PC-3 (cell line): ENCODE measurements at regions not wholly inside any gene's neighbourhood (a gene's known extent, or its start where the extent isn't known, plus 50 kb on each side); places are given as distances from the start of the nearest gene placed in this dataset.

Experiments used
- ATAC-seq: fragments of 200-7000 bp; cut with Tn5 transposase; 2 replicates; pipeline ENCODE4 v1.9.1; 2020; ENCODE audit warnings: mild to moderate bottlenecking, moderate library complexity
- BruUV-seq: library from RNA; stranded (reverse); fragments of 400-500 nt; replicated peaks from 2 replicates; lab custom pipeline; 2021; lab: Mats Ljungman, UMichigan
- CTCF ChIA-PET: fragments of 300-600 bp; sonication (Branson Sonifier 250); formaldehyde crosslinking; loops from one replicate; lab custom pipeline; 2022; ENCODE audit warnings: antibody characterized with exemption; lab: Charles Lee
- POLR2A ChIA-PET: fragments of 300-600 bp; sonication (Branson Sonifier 250); formaldehyde crosslinking; loops from one replicate; lab custom pipeline; 2022; ENCODE audit warnings: antibody characterized with exemption; ENCODE audit not compliant: unreplicated experiment; lab: Charles Lee
- DNase-seq: peaks from one replicate; pipeline ENCODE4 v3.0.0-alpha.2; 2015
- H2AFZ ChIP-seq: fragments of 300-600 bp; sonication (generic); 2 replicates; pipeline ENCODE4 v1.6.0; 2016; ENCODE audit warnings: antibody characterized with exemption, low read length
- H3F3A ChIP-seq: fragments of 300-600 bp; sonication (generic); one replicate; pipeline ENCODE4 v1.6.0; 2017; ENCODE audit warnings: antibody characterized with exemption, low read length, control low read depth, mild to moderate bottlenecking; ENCODE audit not compliant: unreplicated experiment
- H3K27ac ChIP-seq: fragments of 300-600 bp; sonication (generic); 2 replicates; pipeline ENCODE4 v1.5.1; 2016; ENCODE audit warnings: mild to moderate bottlenecking, low read length
- H3K27me3 ChIP-seq: fragments of 300-600 bp; sonication (generic); 2 replicates; pipeline ENCODE4 v1.6.1; 2016; ENCODE audit warnings: low read length, mixed read lengths
- H3K36me3 ChIP-seq: fragments of 300-600 bp; sonication (generic); 2 replicates; pipeline ENCODE4 v1.6.1; 2016; ENCODE audit warnings: low read depth, mixed run types, low read length, mixed read lengths
- H3K4me1 ChIP-seq: fragments of 300-600 bp; sonication (generic); 2 replicates; pipeline ENCODE4 v1.5.1; 2016; ENCODE audit warnings: low read length; ENCODE audit not compliant: insufficient read depth
- H3K4me2 ChIP-seq: fragments of 300-600 bp; sonication (generic); 2 replicates; pipeline ENCODE4 v1.6.0; 2016; ENCODE audit warnings: low read length
- H3K4me3 ChIP-seq: fragments of 300-600 bp; sonication (generic); 2 replicates; pipeline ENCODE4 v1.5.1; 2016; ENCODE audit warnings: mild to moderate bottlenecking, low read length, mixed read lengths
- H3K79me2 ChIP-seq: fragments of 300-600 bp; sonication (generic); 2 replicates; pipeline ENCODE4 v1.6.1; 2017; ENCODE audit warnings: low read length, mixed read lengths
- H3K9ac ChIP-seq: fragments of 300-600 bp; sonication (generic); 2 replicates; pipeline ENCODE4 v1.6.0; 2016; ENCODE audit warnings: mild to moderate bottlenecking, low read length
- H3K9me2 ChIP-seq: fragments of 300-600 bp; sonication (generic); replicated peaks from 2 replicates; pipeline ENCODE4 v1.6.1; 2016; ENCODE audit warnings: mixed run types, low read length, mixed read lengths
- H3K9me3 ChIP-seq: fragments of 300-600 bp; sonication (generic); 2 replicates; pipeline ENCODE4 v1.6.1; 2016; ENCODE audit warnings: low read length, mixed read lengths
- H4K20me1 ChIP-seq: fragments of 300-600 bp; sonication (generic); 2 replicates; pipeline ENCODE4 v1.6.1; 2016; ENCODE audit warnings: low read length, mixed read lengths
- EZH2 ChIP-seq: fragments of 300-600 bp; sonication (generic); IDR thresholded peaks from one replicate; pipeline ENCODE4 v1.6.1; 2017; ENCODE audit warnings: antibody characterized with exemption, mild to moderate bottlenecking, low read length; ENCODE audit not compliant: unreplicated experiment
- EZH2phosphoT487 ChIP-seq: fragments of 300-600 bp; sonication (generic); IDR thresholded peaks from 2 replicates; pipeline ENCODE4 v1.6.1; 2018; ENCODE audit warnings: mild to moderate bottlenecking, antibody characterized with exemption, low read length, borderline replicate concordance
- intact Hi-C: fragments of 100-400 bp; cut with micrococcal nuclease; formaldehyde crosslinking; loops from 2 replicates; pipeline ENCODE4 v1.9.0; 2023
- TF ChIP-seq, protein P1 (sequence below): fragments of 300-600 bp; sonication (generic); conservative IDR thresholded peaks from 2 replicates; pipeline ENCODE4 v1.5.1; 2017; ENCODE audit warnings: antibody characterized with exemption, low read depth, mild to moderate bottlenecking, low read length

GRCh38 chr12:107895966-107896365, 121.5 kb downstream of the ASCL4 start:
- no peak overlapping the region for H3K4me3 ChIP-seq
- no peaks in the 10 kb centered on the region for H4K20me1 ChIP-seq
- no peak overlapping the region for H3K27ac ChIP-seq
- no peaks in the 10 kb centered on the region for H3K27me3 ChIP-seq
- H3K9me2 ChIP-seq: no peaks in the 10 kb centered on the region
- H3K4me2 ChIP-seq: no peak overlapping the region
- no peak for TF ChIP-seq EZH2phosphoT487
- TF ChIP-seq, protein P1, sequence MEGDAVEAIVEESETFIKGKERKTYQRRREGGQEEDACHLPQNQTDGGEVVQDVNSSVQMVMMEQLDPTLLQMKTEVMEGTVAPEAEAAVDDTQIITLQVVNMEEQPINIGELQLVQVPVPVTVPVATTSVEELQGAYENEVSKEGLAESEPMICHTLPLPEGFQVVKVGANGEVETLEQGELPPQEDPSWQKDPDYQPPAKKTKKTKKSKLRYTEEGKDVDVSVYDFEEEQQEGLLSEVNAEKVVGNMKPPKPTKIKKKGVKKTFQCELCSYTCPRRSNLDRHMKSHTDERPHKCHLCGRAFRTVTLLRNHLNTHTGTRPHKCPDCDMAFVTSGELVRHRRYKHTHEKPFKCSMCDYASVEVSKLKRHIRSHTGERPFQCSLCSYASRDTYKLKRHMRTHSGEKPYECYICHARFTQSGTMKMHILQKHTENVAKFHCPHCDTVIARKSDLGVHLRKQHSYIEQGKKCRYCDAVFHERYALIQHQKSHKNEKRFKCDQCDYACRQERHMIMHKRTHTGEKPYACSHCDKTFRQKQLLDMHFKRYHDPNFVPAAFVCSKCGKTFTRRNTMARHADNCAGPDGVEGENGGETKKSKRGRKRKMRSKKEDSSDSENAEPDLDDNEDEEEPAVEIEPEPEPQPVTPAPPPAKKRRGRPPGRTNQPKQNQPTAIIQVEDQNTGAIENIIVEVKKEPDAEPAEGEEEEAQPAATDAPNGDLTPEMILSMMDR: no peak
- CTCF ChIA-PET: no interaction called here
- DNase-seq: no peak
- no peak overlapping the region for H3K9ac ChIP-seq
- H3K4me1 ChIP-seq: peaks cover 18% of the 10 kb centered on the region
- BruUV-seq: no TSS peak
- no peaks in the 10 kb centered on the region for H3K36me3 ChIP-seq
- ATAC-seq: no peak
- POLR2A ChIA-PET: no interaction called here
- H2AFZ ChIP-seq: no peak overlapping the region
- no peaks in the 10 kb centered on the region for H3F3A ChIP-seq
- H3K9me3 ChIP-seq: no peaks in the 10 kb centered on the region
- H3K79me2 ChIP-seq: no peaks in the 10 kb centered on the region
- intact Hi-C loops: no loop called here

GRCh38 chr12:107900588-107900987, 126.1 kb downstream of the ASCL4 start:
- Histone ChIP-seq H3K9me2 (no peaks in the 10 kb centered on the region), H3K36me3 (no peaks in the 10 kb centered on the region), H3K79me2 (no peaks in the 10 kb centered on the region), H3F3A (no peaks in the 10 kb centered on the region), H3K9me3 (no peaks in the 10 kb centered on the region), H3K4me3 (no peak overlapping the region), H3K27me3 (no peaks in the 10 kb centered on the region), H2AFZ (no peak overlapping the region), H3K4me1 (peaks cover 7% of the 10 kb centered on the region; the same call in 1 of the 2 replicates), H4K20me1 (no peaks in the 10 kb centered on the region), H3K9ac (no peak overlapping the region), H3K27ac (no peak overlapping the region), H3K4me2 (no peak overlapping the region)
- DNase-seq (no peak), ATAC-seq (no peak)
- no TSS peak for BruUV-seq
- intact Hi-C loops: no loop called here
- TF ChIP-seq EZH2phosphoT487: no peak
- TF ChIP-seq, protein P1: no peak
- TF ChIP-seq EZH2: no peak
- POLR2A ChIA-PET: no interaction called here
- CTCF ChIA-PET: no interaction called here

DNA sequence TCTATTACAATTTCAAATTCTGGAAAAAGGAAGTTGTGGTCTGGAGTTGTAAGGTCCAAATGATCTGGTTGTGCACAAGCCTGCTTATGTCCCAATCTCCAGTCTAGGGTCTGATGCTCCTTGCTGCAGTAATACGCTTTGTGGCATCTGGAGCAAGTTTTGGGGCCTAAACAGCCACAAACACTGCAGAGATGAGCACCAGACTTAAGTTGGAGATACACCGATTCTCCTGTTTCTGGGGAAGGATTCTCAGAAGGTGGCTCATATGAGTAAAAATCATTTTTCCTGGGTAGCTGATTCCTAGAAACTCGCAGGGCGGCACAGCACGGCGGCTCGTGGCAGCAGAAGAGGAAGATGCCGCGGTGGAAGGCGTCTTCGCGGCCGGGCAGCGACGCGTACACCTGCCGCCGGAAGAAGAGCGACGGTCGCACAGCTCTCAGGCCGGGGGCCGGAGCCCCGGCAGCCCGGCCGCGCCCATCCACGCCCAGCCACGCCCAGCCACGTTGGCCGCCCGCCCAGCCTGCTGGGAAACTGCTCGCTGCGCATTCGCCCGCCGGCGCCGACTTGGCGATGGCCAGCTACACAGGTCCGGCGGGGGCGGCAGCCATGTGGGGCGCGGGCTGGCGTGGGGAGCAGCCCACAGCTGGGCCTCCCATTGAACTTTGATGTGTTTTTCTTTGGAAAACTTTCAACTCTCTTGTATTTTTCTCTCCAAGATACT, 129.0 kb downstream of the ASCL4 start:
- Histone ChIP-seq H3K9ac (peak overlapping the region; percentile 52), H2AFZ (peak overlapping the region; percentile 96), H3K27me3 (peaks cover 28% of the 10 kb centered on the region), H3K4me3 (peak overlapping the region; percentile 66), H3K4me1 (peaks cover 7% of the 10 kb centered on the region; the same call in 1 of the 2 replicates), H3K4me2 (peak overlapping the region; percentile 87), H3K79me2 (no peaks in the 10 kb centered on the region), H3K9me3 (no peaks in the 10 kb centered on the region), H4K20me1 (no peaks in the 10 kb centered on the region), H3K36me3 (no peaks in the 10 kb centered on the region), H3K9me2 (no peaks in the 10 kb centered on the region), H3K27ac (no peak overlapping the region), H3F3A (no peaks in the 10 kb centered on the region)
- ATAC-seq: peak; percentile 95
- peak; percentile 90 for DNase-seq
- TF ChIP-seq, protein P1: no peak
- TF ChIP-seq EZH2phosphoT487: no peak
- no peak for TF ChIP-seq EZH2
- ChIA-PET POLR2A (interaction anchor here (0.6 kb wide), 1 partner anchor 1524 kb away, joined by 10 read pairs; no protein-coding TSS in a partner anchor), CTCF (interaction anchor here (0.6 kb wide), 1 partner anchor 228 kb away, joined by 5 read pairs; no protein-coding TSS in a partner anchor)
- BruUV-seq: TSS peak; percentile 85
- intact Hi-C loops: no loop called here
